Endothelial cell of hepatic sinusoid (primary cell): ENCODE measurements at regions not wholly inside any gene's neighbourhood (a gene's known extent, or its start where the extent isn't known, plus 50 kb on each side); places are given as distances from the start of the nearest gene placed in this dataset.
"Not testable (repeated sequence)": the region's sequence is repeated elsewhere in the genome, so short reads cannot be mapped to it uniquely, and the experiment has no call there.

Experiments
- in situ Hi-C: cut with HindIII; loops from 2 replicates; pipeline ENCODE4 v1.10.0; 2017; ENCODE audit warnings: low sequenced_read_pairs

- in situ Hi-C loops: not testable (repeated sequence)
Measured at GRCh38 chr1:83413839-83414107, 585.2 kb downstream of the TTLL7 start.

GRCh38 chr1:83410746-83411413 is 588.1 kb downstream of the TTLL7 start:
- in situ Hi-C loops: not testable (repeated sequence)

- in situ Hi-C loops: not testable (repeated sequence)
Measured at GRCh38 chr1:83406693-83407371, 592.1 kb downstream of the TTLL7 start.

DNA sequence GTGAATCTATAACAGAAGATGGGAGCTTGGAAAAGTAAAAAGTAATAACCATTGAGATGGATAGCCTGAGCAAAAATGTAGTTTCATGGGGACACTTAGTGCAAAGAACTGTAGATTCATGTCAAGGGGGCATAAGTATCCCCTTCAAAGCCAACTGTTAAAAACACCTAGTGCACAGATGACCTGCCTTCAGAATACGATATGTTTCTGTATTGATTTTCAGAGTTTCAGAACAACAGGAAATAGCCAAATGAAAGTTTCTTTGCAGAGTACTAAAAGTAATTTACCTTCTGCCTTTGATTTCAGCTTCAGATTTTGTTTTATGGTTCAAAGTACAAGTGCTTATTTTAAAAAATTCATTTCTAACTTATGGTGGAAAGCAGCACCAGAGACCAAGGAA is 593.1 kb downstream of the TTLL7 start:
- in situ Hi-C loops: not testable (repeated sequence)

DNA sequence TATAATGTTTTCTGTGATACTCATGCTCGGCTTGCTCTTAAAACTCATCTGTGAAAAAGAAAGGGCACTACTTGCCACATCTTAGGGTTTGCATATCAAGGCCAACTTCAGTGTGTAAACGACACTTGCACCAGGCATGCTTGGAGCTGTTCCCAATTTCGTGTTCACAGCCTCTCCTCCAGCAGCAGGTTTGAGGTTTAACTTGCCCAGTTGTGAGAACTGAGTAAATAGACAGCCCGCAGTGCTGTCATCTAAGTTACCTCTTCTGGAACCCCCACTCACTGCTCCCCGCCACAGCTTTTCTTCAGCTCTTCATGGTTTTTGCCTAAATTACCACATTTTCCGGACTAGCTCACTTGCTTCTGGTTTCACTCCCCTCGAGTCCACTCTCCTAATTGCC is 595.4 kb downstream of the TTLL7 start:
- in situ Hi-C loops: not testable (repeated sequence)

DNA sequence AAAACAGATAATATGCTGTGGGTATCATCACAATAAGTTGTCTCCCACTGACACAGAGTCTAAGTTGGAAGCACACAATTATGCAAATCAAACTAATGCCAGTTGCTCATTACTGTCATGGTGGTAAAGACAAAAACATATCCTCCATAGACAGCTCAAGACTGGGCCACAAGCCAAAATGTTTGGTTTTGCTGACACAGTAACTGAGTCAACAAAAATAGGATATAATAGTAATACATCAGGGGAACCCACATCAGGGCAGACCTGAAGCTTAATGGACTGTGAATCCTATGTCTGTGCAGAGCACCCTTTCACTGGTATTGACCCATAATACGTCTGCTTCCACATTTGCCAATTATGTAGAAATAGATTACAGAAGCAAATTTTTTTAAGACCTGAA is 597.8 kb downstream of the TTLL7 start:
- in situ Hi-C loops: not testable (repeated sequence)

GRCh38 chr1:83400173-83400572 is 598.8 kb downstream of the TTLL7 start:
- in situ Hi-C loops: not testable (repeated sequence)

DNA sequence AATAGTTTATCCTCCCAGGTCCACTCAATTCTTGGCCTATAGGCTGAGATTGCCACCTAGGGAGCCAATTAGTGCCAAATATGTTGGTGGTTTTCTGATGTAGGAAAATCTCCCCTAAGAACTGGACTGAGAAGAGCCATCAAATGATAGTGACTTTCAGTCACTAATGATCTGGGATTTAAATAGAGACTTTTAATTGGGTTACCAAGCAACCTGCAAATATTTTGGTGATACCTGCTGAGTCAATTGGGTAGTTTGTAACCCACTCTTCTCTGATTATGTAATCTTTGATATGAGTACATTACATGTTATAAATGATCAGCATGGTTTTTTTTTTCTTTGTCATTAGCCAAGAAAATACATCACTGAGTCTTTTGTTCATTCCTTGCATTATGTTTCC is 600.8 kb downstream of the TTLL7 start:
- in situ Hi-C loops: not testable (repeated sequence)

DNA sequence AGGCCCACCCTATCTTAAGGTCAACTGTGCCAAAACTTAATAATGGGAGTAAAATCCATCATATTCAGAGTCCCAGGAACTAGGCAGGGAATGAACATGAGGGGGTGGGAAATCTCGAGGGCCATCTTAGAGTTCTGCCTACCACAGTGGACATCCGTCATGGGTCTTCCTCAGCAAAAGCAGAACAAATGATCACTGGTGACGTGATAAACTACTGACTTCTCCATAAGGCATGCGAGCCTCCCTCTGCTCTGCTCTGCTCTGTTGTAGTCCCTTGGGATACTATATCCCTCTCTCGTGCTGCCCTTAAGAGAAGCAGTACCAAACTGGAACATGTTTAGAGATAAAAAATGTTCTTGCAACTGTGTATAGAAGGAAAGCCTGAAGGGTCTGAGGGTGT is 603.8 kb downstream of the TTLL7 start:
- in situ Hi-C loops: not testable (repeated sequence)

GRCh38 chr1:83386946-83387345 is 612.0 kb downstream of the TTLL7 start:
- in situ Hi-C loops: not testable (repeated sequence)

DNA sequence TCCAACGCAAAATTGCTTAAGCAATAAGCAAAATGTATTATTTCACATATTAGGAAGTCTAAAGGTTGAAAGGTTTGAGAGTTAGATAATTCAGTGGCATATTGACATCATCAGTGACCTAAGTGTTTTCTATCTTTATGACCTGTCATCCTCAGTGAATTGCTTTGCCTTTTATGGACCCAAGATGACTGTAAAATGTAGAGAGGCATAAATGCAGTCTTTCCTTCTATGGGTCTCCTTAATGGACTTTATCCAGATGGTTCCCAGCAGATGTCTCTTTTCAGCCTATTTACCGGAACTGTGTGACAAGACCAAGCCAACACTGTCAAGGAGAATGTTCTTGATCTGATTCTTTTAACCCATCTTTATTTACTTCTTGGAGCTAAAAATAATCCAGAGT is 615.8 kb downstream of the TTLL7 start:
- in situ Hi-C loops: not testable (repeated sequence)

DNA sequence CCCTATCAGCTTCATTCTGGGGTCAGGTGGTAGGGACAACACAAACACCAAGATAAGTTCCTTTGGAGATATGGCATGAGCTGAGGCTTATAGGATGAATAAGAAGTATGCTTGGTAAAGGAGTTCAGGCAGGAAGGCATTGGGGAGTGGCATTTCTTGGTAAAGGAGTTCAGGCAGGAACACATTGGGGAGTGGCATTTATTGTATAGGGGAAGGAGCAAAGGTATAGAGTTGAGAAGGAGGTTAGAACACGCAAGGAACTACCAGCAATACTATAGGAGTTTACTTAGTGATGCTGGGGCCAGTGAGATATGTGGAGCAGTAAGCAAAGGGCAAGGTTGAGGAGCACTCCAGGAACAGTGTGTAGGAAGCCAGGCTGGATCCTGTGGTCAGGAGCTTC is 625.9 kb downstream of the TTLL7 start:
- in situ Hi-C loops: not testable (repeated sequence)

- in situ Hi-C loops: not testable (repeated sequence)
Measured at GRCh38 chr1:83369853-83370252, 629.1 kb downstream of the TTLL7 start.

GRCh38 chr1:83365320-83365719 is 633.6 kb downstream of the TTLL7 start:
- in situ Hi-C loops: not testable (repeated sequence)

GRCh38 chr1:83345375-83345774 is 653.6 kb downstream of the TTLL7 start:
- in situ Hi-C loops: not testable (repeated sequence)

DNA sequence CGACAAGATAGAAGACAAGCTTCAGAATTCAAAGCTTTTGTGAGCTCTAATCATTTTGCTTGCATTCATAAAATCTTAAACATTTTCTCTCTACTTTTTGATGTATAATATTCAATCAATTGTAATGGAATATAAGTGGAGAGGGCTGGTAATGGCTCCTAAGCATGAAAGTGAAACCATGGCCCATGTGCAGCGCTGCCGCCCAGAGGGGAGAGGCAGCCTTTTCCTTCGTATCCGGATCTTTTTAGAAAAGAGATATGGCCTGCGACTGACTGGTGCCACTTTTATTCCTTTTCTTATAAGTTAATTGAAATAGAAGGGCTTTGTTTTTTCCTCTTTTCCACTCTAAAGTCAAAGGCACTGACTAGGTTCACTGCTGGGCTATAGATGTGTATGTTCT is 655.2 kb downstream of the TTLL7 start:
- in situ Hi-C loops: not testable (repeated sequence)

DNA sequence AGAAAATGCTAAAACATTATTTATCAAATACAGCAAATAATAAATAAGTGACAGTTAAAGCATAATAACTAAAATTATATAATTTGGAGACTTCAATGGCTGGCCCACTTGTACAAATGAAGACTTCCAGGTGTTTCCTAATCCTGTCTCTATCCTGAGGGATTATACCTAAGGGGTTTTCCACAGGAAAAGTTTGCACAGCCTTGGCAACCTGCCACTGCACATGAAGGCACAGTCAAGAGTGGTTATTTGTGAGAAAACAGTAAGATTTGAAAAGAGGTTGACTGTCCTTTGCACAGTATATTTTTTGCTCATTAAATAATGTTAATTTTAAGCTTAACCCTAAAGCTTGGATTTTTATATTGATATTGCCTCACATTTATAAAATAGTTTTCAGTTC is 655.9 kb downstream of the TTLL7 start:
- in situ Hi-C loops: not testable (repeated sequence)

GRCh38 chr1:83332308-83332707 is 666.6 kb downstream of the TTLL7 start:
- in situ Hi-C loops: not testable (repeated sequence)

- in situ Hi-C loops: no loop called here
Measured at GRCh38 chr1:83318366-83318765, 680.6 kb downstream of the TTLL7 start.

DNA sequence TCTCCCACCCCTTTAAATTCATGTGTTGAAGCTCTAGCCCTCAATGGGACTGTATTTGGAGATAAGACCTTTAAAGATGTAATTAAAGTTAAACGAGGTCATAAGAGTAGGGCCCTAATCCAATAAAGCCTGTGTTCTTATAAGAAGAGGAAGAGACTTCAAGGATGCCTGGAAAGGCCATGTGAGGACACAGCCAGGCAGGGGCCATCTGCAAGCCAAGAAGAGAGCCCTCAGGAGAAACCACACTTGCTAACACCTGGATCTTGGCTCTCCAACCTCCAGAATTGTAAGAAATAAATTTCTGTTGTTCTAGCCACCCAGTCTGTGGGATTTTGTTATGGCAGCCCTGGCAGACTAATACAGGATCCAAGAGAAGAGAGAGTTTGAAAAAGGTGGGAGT is 683.5 kb downstream of the TTLL7 start:
- in situ Hi-C loops: not testable (repeated sequence)

DNA sequence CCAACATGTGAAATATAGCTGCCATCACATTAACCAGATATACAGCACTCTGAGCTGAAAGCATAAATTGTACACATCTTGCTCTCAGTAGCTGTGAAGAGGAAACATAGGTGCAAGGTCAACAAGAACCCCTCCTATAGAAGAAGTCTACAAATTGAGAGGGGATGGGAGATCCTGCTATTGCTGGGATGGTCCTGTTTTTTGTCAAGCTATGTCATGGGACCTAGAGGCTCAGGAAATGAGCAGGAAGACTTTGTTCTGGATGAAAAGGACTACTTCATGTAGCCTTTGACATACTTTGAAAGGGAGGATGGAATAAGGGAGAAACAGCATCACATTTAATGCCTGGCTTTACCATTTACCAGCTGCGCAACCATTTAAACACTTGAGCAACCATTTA is 688.8 kb downstream of the TTLL7 start:
- in situ Hi-C loops: not testable (repeated sequence)

- in situ Hi-C loops: not testable (repeated sequence)
Measured at GRCh38 chr1:83309035-83309434, 689.9 kb downstream of the TTLL7 start.

DNA sequence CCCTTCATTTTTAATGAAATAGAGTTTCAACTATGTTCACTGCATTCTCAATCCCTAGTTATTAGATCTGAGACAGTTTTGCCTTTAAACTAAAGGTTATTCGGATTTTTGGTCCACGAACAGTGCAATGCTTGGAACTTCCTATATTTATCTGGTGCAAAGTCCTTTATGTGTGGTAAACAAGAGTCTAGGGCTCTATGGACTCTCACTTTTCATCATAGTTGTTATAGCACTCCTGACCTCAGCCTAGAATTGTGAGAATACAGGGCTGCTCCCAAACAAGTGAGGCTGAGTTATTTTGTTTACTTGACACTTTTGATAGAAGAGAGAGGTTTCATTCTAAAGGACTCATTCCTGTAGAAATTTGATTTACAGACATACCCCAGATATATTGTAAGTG is 692.1 kb downstream of the TTLL7 start:
- in situ Hi-C loops: not testable (repeated sequence)
